Activated CD8-positive, alpha-beta memory T cell treated with anti-CD3 and anti-CD28 coated beads, Interleukin-2, amount 50 U/mL, for 1 hour (primary cell): ENCODE measurements at regions not wholly inside any gene's neighbourhood (a gene's known extent, or its start where the extent isn't known, plus 50 kb on each side); places are given as distances from the start of the nearest gene placed in this dataset.
"Not testable (repeated sequence)": the region's sequence is repeated elsewhere in the genome, so short reads cannot be mapped to it uniquely, and the experiment has no call there.

ENCODE experiments used
- DNase-seq: peaks from one replicate; pipeline ENCODE4 v3.0.0-alpha.2; 2020; ENCODE audit errors: extremely low read depth

DNA sequence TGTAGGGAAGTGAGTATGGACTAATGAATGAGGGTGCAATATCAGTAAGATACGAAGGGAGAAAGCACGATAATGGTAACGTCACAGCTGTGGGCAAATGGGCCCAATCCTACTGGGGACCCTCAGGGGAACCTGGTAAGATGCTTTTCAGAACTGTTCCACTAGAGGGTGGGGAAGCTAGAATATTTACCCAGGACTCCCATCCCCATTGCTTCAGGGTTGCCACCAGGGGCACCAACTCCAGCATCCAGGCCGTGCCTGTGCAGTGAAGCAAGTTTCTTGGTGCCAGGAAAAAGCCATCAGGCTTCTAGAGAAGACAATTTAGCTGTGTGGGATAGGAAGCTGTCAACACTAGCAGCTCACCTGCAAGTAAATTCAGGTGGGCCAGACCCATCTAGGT, 409.3 kb downstream of the AGTPBP1 start:
- no peak for DNase-seq

DNA sequence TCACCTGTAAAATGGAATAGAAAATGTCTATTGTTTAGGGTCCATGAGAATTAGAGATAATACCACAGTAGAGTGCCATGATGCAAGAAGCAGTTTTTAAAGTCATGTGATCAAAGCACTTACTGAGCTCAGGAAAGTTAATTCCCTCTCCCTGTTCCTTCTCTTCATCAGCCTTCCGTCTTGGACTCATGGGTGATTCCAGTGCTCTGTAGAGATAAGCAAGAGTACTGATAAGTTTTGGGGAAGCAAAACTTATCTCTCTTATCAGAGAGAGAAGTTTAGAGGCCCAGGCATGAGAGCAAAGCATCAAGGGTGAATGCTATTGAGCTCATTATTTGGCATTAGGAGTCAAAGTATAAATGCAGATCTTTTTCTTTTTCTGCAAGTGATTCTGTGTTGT, 410.1 kb downstream of the AGTPBP1 start:
- no peak for DNase-seq

GRCh38 chr9:85322592-85322991, 419.2 kb downstream of the AGTPBP1 start:
- DNase-seq = no peak

DNA sequence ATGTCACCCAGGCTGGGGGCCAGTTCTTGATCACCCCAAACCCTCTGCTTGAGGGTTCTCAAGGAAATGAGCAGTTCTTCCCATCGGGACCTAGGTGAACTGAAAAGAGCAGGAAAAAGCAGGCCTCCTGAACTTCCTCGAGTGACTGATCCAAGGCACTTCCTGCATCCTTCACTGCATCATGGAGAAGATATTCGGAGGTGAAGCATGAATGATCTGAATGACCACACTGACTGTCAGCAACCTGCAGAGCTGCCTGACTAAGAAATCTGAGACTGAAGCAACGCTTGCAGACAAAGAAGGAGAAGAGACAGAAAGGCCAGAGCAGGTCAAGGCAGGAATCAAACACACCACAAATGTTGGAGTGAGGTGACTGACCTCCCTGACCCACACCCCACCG, 420.2 kb downstream of the AGTPBP1 start:
- no peak for DNase-seq

GRCh38 chr9:85319936-85320656, 421.7 kb downstream of the AGTPBP1 start:
- no peak for DNase-seq

- DNase-seq = not testable (repeated sequence)
Measured at GRCh38 chr9:85315535-85315934, 426.2 kb downstream of the AGTPBP1 start.

GRCh38 chr9:85310573-85310972, 431.2 kb downstream of the AGTPBP1 start:
- DNase-seq = no peak

GRCh38 chr9:85303757-85304134, 438.0 kb downstream of the AGTPBP1 start:
- DNase-seq = no peak

DNA sequence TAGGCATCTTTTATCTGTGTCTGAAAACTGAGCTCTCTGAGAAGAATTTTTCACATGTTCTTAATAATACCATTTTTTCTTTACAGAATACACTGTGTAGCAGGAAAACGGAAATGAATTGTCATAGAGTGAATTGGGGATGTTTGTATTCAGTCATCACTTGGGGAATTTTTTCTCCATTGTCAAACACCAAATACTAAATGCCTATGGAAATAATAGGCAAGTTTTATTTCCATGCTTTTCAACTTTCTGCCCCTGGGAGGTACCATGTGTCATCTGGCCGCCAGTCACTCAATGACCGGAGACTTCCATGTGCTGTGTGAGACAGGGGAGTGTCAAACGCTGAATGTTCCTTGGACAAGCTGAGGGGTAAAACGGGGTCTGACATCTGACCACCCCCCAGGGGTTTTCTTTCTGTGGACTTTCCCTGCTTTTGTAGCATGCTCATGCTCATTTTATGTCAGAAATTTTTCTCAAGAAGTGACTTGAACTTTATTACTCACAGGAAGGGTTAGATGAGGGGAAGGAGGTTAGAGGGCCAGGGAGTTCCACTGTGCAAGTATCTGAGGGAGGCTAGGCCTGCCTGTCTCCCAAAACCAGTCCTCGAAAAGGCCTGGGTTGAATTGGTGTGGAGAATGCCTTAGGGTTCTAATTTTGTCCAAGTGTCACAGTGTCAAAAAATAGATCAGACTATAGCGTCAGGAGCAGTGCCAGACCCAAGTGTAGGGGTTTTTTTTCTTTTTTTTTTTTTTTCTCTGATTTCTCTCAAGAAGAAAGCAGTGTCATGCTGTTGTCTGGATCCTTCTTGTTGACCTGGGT, 438.6 kb downstream of the AGTPBP1 start:
- no peak for DNase-seq

DNA sequence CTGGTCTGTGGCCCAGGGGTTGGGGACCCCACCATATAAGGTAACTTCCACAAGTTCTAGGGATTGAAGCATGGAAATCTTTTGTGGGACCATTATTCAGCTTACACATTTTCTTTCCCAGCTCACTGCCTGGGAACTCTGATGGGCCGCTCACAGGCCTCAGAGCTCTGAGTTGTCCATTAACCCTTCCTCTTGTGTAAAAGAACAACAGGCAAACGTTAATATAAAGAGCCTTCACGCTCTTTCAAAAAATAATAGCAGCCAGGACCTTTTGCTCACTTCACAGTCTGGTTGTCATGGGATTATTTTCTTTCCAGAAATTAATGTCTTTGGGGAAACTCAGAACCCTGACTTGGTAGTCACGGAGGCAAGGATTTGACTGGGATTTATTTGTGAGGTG, 443.3 kb downstream of the AGTPBP1 start:
- DNase-seq = no peak

DNA sequence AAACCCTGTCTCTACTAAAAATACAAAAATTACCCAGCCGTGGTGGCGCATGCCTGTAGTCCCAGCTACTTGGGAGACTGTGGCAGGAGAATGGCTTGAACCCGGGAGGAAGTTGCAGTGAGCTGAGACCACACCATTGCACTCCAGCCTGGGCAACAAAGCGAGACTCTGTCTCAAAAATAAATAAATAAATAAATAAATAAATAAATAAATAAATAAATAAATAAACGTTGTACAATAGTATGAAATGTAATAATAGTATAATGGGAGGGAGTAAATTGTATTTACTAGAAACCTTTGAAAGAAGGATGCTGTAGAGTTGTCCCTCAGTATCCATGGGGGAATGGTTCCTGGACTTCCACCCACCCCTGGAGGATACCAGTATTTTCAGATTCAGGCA, 446.5 kb downstream of the AGTPBP1 start:
- not testable (repeated sequence) for DNase-seq

DNA sequence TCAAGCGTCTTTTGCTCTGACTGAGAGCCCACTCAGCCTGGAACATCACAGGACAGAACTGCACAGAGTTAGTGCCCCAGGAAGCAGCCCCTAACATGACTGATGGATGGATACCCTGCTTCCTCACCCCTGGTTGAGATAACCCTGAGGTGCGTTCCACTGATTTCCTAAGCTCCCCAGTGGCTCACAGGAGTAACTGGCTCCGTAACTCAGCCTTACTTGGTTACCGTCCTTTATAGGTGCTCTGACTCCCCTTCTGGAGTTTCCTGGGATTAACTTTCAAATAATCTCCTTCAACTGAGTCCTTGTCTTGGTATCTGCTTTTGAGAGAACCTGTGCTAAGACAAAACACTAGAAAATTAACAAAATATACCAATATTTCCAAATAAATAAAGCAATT, 449.5 kb downstream of the AGTPBP1 start:
- DNase-seq = no peak

DNA sequence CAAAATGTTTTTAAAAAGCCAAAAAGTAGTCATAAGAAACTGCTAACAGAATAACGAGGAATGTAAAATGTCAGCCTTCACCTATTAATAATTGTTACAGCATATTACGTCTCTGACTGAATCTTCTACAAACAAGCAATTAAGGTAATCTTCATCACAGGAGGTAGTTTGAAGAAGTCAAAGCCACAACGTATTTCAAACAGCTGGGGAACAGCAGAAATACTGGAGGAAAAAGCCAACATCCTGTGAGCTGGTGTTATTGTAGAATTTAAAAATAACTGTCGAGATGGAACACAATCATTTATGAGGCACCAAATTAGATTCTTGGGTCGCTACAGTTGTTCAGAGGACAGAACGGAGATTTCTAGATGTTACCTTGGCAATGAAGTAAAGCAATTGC, 450.5 kb downstream of the AGTPBP1 start:
- DNase-seq = no peak

DNA sequence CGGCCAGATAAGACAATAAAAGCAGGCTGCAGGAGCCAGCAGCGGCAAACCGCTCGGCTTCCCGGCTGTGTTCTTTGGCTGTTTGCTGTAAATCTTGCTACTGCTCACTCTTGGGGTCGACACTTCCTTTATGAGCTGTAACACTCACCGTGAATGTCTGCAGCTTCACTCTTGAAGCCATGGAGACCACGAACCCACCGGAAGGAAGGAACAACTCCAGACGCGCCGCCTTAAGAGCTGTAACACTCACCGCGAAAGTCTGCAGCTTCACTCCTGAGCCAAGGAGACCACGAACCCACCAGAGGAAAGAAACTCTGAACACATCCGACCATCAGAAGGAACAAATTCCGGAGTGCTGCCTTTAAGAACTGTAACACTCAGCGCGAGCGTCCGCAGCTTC, 451.7 kb downstream of the AGTPBP1 start:
- DNase-seq = peak; percentile 4

GRCh38 chr9:85289142-85289541, 452.6 kb downstream of the AGTPBP1 start:
- DNase-seq = no peak

GRCh38 chr9:85283421-85283820, 458.3 kb downstream of the AGTPBP1 start:
- no peak for DNase-seq

DNA sequence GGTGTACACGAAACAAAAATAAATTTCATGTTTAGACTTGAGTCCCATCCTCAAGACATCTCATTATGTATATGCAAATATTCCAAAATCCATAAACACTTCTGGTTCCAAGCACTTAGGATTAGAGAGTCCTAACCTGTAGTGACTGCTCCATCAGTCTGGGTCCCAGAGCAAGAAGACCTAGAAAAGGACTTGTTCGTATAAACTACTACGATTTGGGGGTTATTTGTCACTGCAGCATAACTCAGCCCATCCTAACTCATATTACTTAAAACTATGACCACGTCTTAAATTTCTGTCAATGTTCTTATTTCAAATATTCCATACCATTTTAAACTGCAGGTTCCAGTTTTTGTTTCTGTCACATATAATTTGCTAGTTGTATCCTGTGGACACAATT, 463.0 kb downstream of the AGTPBP1 start:
- DNase-seq = no peak

DNA sequence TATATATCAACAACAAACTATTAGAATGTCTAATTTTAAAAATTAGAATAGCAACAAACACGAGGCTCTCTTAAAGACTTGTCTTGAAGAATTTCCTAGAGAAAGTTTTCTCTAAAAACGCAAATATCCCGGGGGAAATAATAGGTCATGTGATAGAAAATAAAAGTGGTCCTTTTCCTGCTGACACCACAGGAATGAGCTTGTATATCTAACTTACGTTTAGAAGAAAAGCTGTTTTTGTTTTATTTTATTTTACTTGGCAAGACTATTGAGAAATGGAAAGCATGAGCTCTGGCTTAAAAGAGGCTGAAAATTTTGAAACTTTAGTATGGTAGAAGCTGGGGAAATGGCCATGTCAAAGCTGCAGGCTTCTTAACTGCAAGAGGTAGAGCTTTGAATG, 465.0 kb downstream of the AGTPBP1 start:
- DNase-seq = no peak

DNA sequence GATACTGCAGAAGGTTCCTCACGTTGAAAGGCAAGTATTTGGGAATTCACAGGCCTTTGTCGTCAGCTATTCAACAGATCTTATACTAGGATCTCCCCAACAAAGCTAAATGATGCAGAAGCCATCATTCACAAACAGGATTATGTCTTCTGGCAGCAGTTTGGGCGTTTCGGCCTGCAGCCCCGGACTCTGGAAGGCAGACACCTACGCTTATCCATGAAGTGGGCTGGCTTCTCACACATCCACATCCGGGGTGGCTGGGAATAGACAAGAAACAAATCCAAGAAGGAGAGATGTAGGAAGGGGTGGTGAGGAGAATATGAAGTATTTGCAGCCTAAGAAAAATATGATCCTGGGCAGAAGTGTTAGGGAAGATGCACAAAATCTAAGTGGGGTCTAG, 471.9 kb downstream of the AGTPBP1 start:
- no peak for DNase-seq

- DNase-seq = no peak
Measured at GRCh38 chr9:85268131-85268530, 473.6 kb downstream of the AGTPBP1 start.

GRCh38 chr9:85264695-85265094, 477.1 kb downstream of the AGTPBP1 start:
- DNase-seq = no peak

DNA sequence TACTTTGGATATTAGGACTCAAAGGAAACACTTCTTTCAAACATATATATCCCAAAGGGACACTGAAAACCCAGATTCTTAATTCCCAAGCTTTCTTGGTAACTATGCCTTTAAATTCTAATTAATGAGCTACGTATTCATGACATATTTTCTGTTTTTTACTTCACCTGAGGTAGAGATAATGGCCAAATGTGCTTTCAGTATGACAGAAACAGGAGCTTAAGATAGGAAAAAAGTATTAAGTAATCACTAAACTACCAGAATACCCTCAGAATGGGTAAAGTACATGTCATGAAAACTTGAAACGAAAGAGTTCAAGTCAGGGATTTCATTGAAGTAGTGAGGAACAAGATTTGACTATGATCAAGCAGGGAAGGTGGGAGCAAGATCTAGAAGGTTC, 478.5 kb downstream of the AGTPBP1 start:
- DNase-seq = no peak

DNA sequence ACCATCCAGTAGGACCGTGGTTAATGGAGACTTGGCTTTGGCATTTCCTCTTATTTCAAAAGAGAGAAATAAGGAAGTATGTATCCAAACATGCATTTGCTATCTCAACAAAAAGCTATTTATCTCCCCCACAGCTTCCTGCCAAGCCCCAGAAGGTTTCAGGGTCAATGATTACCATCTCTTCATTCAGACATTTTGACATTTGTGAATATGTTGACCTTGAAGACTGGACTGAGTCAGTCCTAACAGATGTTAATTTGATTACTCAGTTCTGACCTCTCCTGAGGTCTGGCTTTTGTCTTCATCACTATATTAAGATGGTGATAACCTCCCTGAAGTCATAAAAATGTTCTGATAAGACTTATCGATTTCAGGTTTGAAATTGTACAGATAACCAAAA, 479.4 kb downstream of the AGTPBP1 start:
- DNase-seq = no peak
